Heart left ventricle (tissue), 16 donors: ENCODE measurements at regions not wholly inside any gene's neighbourhood (a gene's known extent, or its start where the extent isn't known, plus 50 kb on each side); places are given as distances from the start of the nearest gene placed in this dataset.

Experiments used
- ATAC-seq, 4 donors: fragments of 200-7000 bp; cut with Tn5 transposase; one replicate each; pipeline ENCODE4 v1.9.1; 2020 to 2022; ENCODE audit warnings: moderate library complexity in 4 of 4, mild to moderate bottlenecking in 3 of 4, moderate number of reproducible peaks in 1 of 4
- DNase-seq, 5 donors: peaks; one replicate each; pipeline ENCODE4 v3.0.0-alpha.2; 2020
- H3K27ac ChIP-seq, 12 donors: fragments of 200-600 bp; sonication (generic) in 4 of 12; one replicate each; pipeline versions ENCODE4 v1.5.0 to v1.8.0; 2016 to 2022; ENCODE audit warnings: mild to moderate bottlenecking in 2 of 12
- H3K27me3 ChIP-seq, 9 donors: fragments of 200-600 bp; sonication (generic) in 2 of 9; one replicate each; pipeline versions ENCODE4 v1.5.1 to v1.8.0; 2016 to 2022; ENCODE audit warnings: mild to moderate bottlenecking in 3 of 9
- H3K36me3 ChIP-seq, 9 donors: fragments of 200-600 bp; sonication (generic) in 2 of 9; one replicate each; pipeline versions ENCODE4 v1.5.0 to v1.8.0; 2018 to 2022; ENCODE audit warnings: mild to moderate bottlenecking in 2 of 9
- H3K4me1 ChIP-seq, 12 donors: fragments of 200-600 bp; sonication (generic) in 4 of 12; one replicate each; pipeline versions ENCODE4 v1.5.0 to v1.8.0; 2016 to 2022; ENCODE audit warnings: mild to moderate bottlenecking in 3 of 12
- H3K4me3 ChIP-seq, 12 donors: fragments of 200-600 bp; sonication (generic) in 4 of 12; one replicate each; pipeline versions ENCODE4 v1.5.0 to v1.8.0; 2017 to 2022; ENCODE audit warnings: mild to moderate bottlenecking in 9 of 12, moderate library complexity in 4 of 12
- H3K9me3 ChIP-seq, 12 donors: fragments of 200-600 bp; sonication (generic) in 4 of 12; one replicate each; pipeline versions ENCODE4 v1.5.0 to v1.8.0; 2016 to 2022; ENCODE audit warnings: mild to moderate bottlenecking in 1 of 12
- CTCF ChIP-seq, 12 donors: fragments of 200-600 bp; sonication (generic) in 4 of 12; IDR thresholded peaks; one replicate each; pipeline versions ENCODE4 v1.5.0 to v1.8.0; 2018 to 2022; ENCODE audit warnings: antibody characterized with exemption in 12 of 12, mild to moderate bottlenecking in 5 of 12
- POLR2A ChIP-seq, 2 donors: fragments of 450-650 bp; IDR thresholded peaks; one replicate each; pipeline ENCODE4 v1.6.1; 2017; ENCODE audit warnings: antibody characterized with exemption in 2 of 2, mild to moderate bottlenecking in 2 of 2, moderate library complexity in 2 of 2
- WGBS, 4 donors: extraction: QIAGEN DNeasy Blood & Tissue Kit in 2 of 4; methylation state at CpG; one replicate each; pipeline versions ENCODE4 v1.1.5 to v1.1.7; 2013 to 2018; 5-methylcytosine and 5-hydroxymethylcytosine counted together
- intact Hi-C, 10 donors: fragments of 100-400 bp; cut with DNase I; formaldehyde crosslinking; loops; one replicate each; pipeline versions ENCODE4 v1.11.1 to v1.14.2; 2022
- donor health status: ischemic (EF 13 %, LVEDD 7.1; RV severe dilation, severe dysfunction).
- donor health status: healthy with polysubstance abuse.
- donor health status: DM: no; HTN: yes; CAD: no.
- donor health status: DM: no; HTN: no; CAD: no.
- donor health status: ischemic (EF 25% LVEDD 6.9; RV normal size, moderate dysfunction).
- donor health status: ischemic (EF 25% LVEDD 5.7; RV mildly dilated, moderate dysfunction).
- donor health status: healthy.
- donor health status: DM: yes; HTN: yes; CAD: no.
- donor health status: ischemic (EF 35%, LVEDD 5.7; RV mildly dilated, moderate dysfunction).
- donor health status: nonischemic (EF 11% LVEDD 7.7; RV severe dilation, severe dysfunction).
- donor health status: DM: yes; HTN: yes; CAD: no.
- donor health status: PGD.
- donor health status: ischemic (EF 29% LVEDD 5.4; RV normal size, mild dysfunction).
- donor health status: nonischemic (EF 23%, LVEDD 6.1; RV moderate dilation, normal function).

GRCh38 chr17:77001487-77001886 is 133.3 kb downstream of the MGAT5B start:
- Histone ChIP-seq H3K27ac (no peak overlapping the region), H3K4me1 (no peaks in the 10 kb centered on the region), H3K4me3 (no peak overlapping the region), H3K27me3 (peaks cover 0 to 46% (median 3%) of the 10 kb centered on the region in 9 donors), H3K9me3 (no peaks in the 10 kb centered on the region), H3K36me3 (no peaks in the 10 kb centered on the region)
- TF ChIP-seq POLR2A (IDR thresholded peaks at IDR 0.05), result no peak
- TF ChIP-seq CTCF (IDR thresholded peaks at IDR 0.05), result no peak
- ATAC-seq, result no peak
- no peak for DNase-seq
- intact Hi-C loops, result no loop called here
- 94 to 96% (median 96%) methylated on average over 5 to 7 of the region's 7 CpGs for WGBS, 4 donors

GRCh38 chr17:77002103-77003045 is 134.2 kb downstream of the MGAT5B start:
- Histone ChIP-seq H3K27me3 (peaks cover 0 to 40% (median 0%) of the 10 kb centered on the region in 9 donors), H3K27ac (no peak overlapping the region), H3K4me1 (no peaks in the 10 kb centered on the region), H3K4me3 (no peak overlapping the region), H3K9me3 (no peaks in the 10 kb centered on the region), H3K36me3 (no peaks in the 10 kb centered on the region)
- intact Hi-C loops, result no loop called here
- TF ChIP-seq CTCF (IDR thresholded peaks at IDR 0.05) (no peak), POLR2A (IDR thresholded peaks at IDR 0.05) (no peak)
- DNase-seq (no peak), ATAC-seq (no peak)
- WGBS, 4 donors, result 63 to 68% (median 65%) methylated on average over 17 to 23 of the region's 23 CpGs

DNA sequence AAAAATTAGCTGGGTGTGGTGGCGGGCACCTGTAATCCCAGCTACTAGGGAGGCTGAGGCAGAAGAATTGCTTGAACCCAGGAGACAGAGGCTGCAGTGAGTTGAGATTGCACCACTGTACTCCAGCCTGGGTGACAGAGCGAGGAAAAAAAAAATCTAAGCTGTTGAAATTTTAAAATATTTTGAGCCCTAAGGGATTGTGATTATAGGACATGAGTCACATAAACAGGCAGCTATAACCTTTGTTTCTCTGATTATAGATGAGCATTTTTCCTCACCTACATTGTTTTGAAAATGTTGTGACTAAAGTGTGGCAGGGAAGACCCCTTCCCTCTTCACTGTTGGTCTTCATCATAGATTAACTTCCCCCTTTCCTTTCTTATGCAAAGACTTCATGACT is 135.5 kb downstream of the MGAT5B start:
- H3K4me1 ChIP-seq, result no peaks in the 10 kb centered on the region
- peaks cover 0 to 45% (median 0%) of the 10 kb centered on the region in 9 donors for H3K27me3 ChIP-seq
- H3K36me3 ChIP-seq, result no peaks in the 10 kb centered on the region
- ATAC-seq, result no peak
- TF ChIP-seq POLR2A (IDR thresholded peaks at IDR 0.05) (no peak), CTCF (IDR thresholded peaks at IDR 0.05) (no peak)
- intact Hi-C loops, result no loop called here
- H3K27ac ChIP-seq, result no peak overlapping the region
- no peak for DNase-seq
- no peak overlapping the region for H3K4me3 ChIP-seq
- 91 to 98% (median 95%) methylated on average over 2 of the region's 2 CpGs for WGBS, 4 donors
- no peaks in the 10 kb centered on the region for H3K9me3 ChIP-seq

- TF ChIP-seq CTCF (IDR thresholded peaks at IDR 0.05) (no peak), POLR2A (IDR thresholded peaks at IDR 0.05) (no peak)
- H3K27ac ChIP-seq, result no peak overlapping the region
- H3K4me3 ChIP-seq, result no peak overlapping the region
- intact Hi-C loops, result no loop called here
- ATAC-seq (no peak), DNase-seq (no peak)
- H3K9me3 ChIP-seq, result peaks cover 0 to 29% (median 11%) of the 10 kb centered on the region in 12 donors
- peaks cover 0 to 43% (median 0%) of the 10 kb centered on the region in 9 donors for H3K27me3 ChIP-seq
- 66 to 72% (median 69%) methylated on average over 19 to 20 of the region's 20 CpGs for WGBS, 4 donors
- no peaks in the 10 kb centered on the region for H3K4me1 ChIP-seq
- H3K36me3 ChIP-seq, result no peaks in the 10 kb centered on the region
Observed at GRCh38 chr17:77006971-77007649, 133.7 kb upstream of the SEC14L1 start.
